Endothelial cell of umbilical vein (primary cell): ENCODE measurements at regions not wholly inside any gene's neighbourhood (a gene's known extent, or its start where the extent isn't known, plus 50 kb on each side); places are given as distances from the start of the nearest gene placed in this dataset.

Source experiments
- BruUV-seq: library from RNA; stranded (reverse); fragments of 400-500 nt; replicated peaks from 2 replicates; lab custom pipeline; 2021; lab: Mats Ljungman, UMichigan
- CTCF ChIA-PET: fragments of 300-600, 350-600 bp; sonication (Branson Sonifier 250); formaldehyde crosslinking; loops from one replicate; lab custom pipeline; 2021; ENCODE audit warnings: antibody characterized with exemption, inconsistent platforms; lab: Charles Lee
- POLR2A ChIA-PET: fragments of 300-600, 350-600 bp; sonication (Branson Sonifier 250); formaldehyde crosslinking; loops from one replicate; lab custom pipeline; 2021; ENCODE audit warnings: antibody characterized with exemption, inconsistent platforms; lab: Charles Lee
- DNase-seq: peaks from one replicate; pipeline ENCODE4 v3.0.0-alpha.2; 2011; ENCODE audit warnings: low read depth, low spot score
- FAIRE-seq: peaks from 2 replicates; lab custom pipeline; 2011; peaks lifted over from hg19 to GRCh38; lab: Jason Lieb, UNC
- H2AFZ ChIP-seq: 2 replicates; pipeline ENCODE4 v1.6.0; 2012; ENCODE audit warnings: low read depth, low read length, control low read depth, inconsistent platforms
- H3K27ac ChIP-seq: 2 replicates; pipeline ENCODE4 v1.5.1; 2011; ENCODE audit warnings: low read depth, mild to moderate bottlenecking, control low read depth, low read length, moderate library complexity; ENCODE audit not compliant: insufficient read depth
- H3K27me3 ChIP-seq, 2 experiments: 2 replicates each; pipeline versions ENCODE4 v1.6.0 to v1.6.1; 2011; ENCODE audit warnings: low read length in 2 of 2, mixed read lengths in 1 of 2; ENCODE audit not compliant: control insufficient read depth in 2 of 2, insufficient read depth in 2 of 2
- H3K36me3 ChIP-seq, 2 experiments: 2 replicates in 1 of 2; 3 replicates in 1 of 2; pipeline ENCODE4 v1.5.1; 2011; ENCODE audit warnings: low read length in 2 of 2, mild to moderate bottlenecking in 1 of 2, moderate library complexity in 1 of 2; ENCODE audit not compliant: control insufficient read depth in 2 of 2, insufficient read depth in 2 of 2; ENCODE audit errors: extremely low read depth in 1 of 2
- H3K4me1 ChIP-seq: 3 replicates; pipeline ENCODE4 v1.5.1; 2011; ENCODE audit warnings: mild to moderate bottlenecking, low read length; ENCODE audit not compliant: control insufficient read depth, insufficient read depth; ENCODE audit errors: extremely low read depth
- H3K4me2 ChIP-seq: 2 replicates; pipeline ENCODE4 v1.6.1; 2011; ENCODE audit warnings: low read length, control low read depth, mixed read lengths; ENCODE audit not compliant: insufficient read depth
- H3K4me3 ChIP-seq, 3 experiments: fragments of 200-600 bp in 1 of 3; sonication (generic), shearing (Covaris generic) in 1 of 3; replicated peaks in 1 of 3; 2 replicates each; pipeline ENCODE4 v1.5.1; 2011 to 2016; ENCODE audit warnings: control low read depth in 3 of 3, low read length in 3 of 3, mild to moderate bottlenecking in 2 of 3, inconsistent platforms in 1 of 3, low read depth in 1 of 3, moderate library complexity in 1 of 3; ENCODE audit not compliant: insufficient read depth in 1 of 3
- H3K79me2 ChIP-seq: 2 replicates; pipeline ENCODE4 v1.6.0; 2012; ENCODE audit warnings: low read length, inconsistent platforms; ENCODE audit not compliant: control insufficient read depth, insufficient read depth
- H3K9ac ChIP-seq: replicated peaks from 2 replicates; pipeline ENCODE3; 2011; ENCODE audit warnings: low read length, control low read depth; ENCODE audit not compliant: insufficient read depth; ENCODE audit errors: extremely low read depth
- H3K9me1 ChIP-seq: replicated peaks from 3 replicates; pipeline ENCODE4 v1.6.0; 2011; ENCODE audit warnings: mild to moderate bottlenecking, low read length; ENCODE audit not compliant: control insufficient read depth, insufficient read depth; ENCODE audit errors: extremely low read depth
- H3K9me3 ChIP-seq: replicated peaks from 2 replicates; pipeline ENCODE4 v1.5.1; 2012; ENCODE audit warnings: low read length, inconsistent platforms; ENCODE audit not compliant: control insufficient read depth, insufficient read depth
- H4K20me1 ChIP-seq: replicated peaks from 2 replicates; pipeline ENCODE3; 2011; ENCODE audit warnings: mild to moderate bottlenecking, low read length; ENCODE audit not compliant: control insufficient read depth, insufficient read depth; ENCODE audit errors: extremely low read depth
- EZH2 ChIP-seq: IDR thresholded peaks from 2 replicates; pipeline ENCODE4 v1.6.1; 2012; ENCODE audit warnings: borderline replicate concordance, low read depth, mild to moderate bottlenecking, moderate library complexity, low read length, inconsistent platforms; ENCODE audit not compliant: severe bottlenecking
- FOS ChIP-seq: IDR thresholded peaks from 2 replicates; pipeline ENCODE4 v1.6.1; 2011; ENCODE audit warnings: mild to moderate bottlenecking, low read length, moderate library complexity, borderline replicate concordance; ENCODE audit not compliant: insufficient read depth
- GATA2 ChIP-seq: IDR thresholded peaks from 2 replicates; pipeline ENCODE4 v1.7.0; 2011; ENCODE audit warnings: low read depth, mild to moderate bottlenecking, moderate library complexity, mixed read lengths, low read length; ENCODE audit not compliant: insufficient read length, insufficient read depth
- JUN ChIP-seq: IDR thresholded peaks from 2 replicates; pipeline ENCODE4 v1.6.1; 2011; ENCODE audit warnings: borderline replicate concordance, low read depth; ENCODE audit not compliant: insufficient read length, insufficient read depth
- MAX ChIP-seq: IDR thresholded peaks from 2 replicates; pipeline ENCODE4 v1.6.1; 2011; ENCODE audit not compliant: insufficient read depth, insufficient read length
- MYC ChIP-seq: IDR thresholded peaks from one replicate; pipeline ENCODE4 v1.6.1; 2011; ENCODE audit warnings: mild to moderate bottlenecking, low read depth, low read length
- POLR2A ChIP-seq: IDR thresholded peaks from 2 replicates; pipeline ENCODE4 v1.6.1; 2012; ENCODE audit warnings: low read depth, mild to moderate bottlenecking, control low read depth, low read length
- POLR2AphosphoS5 ChIP-seq: IDR thresholded peaks from 2 replicates; pipeline ENCODE4 v1.6.1; 2012; ENCODE audit warnings: low read depth, mild to moderate bottlenecking, control low read depth, low read length, moderate library complexity; ENCODE audit not compliant: insufficient read depth
- dilution Hi-C: fragments of 300-500 bp; cut with MboI; formaldehyde crosslinking; loops from one replicate; pipeline ENCODE4 v1.15.0; 2019; ENCODE audit warnings: low sequenced_read_pairs; ENCODE audit not compliant: extremely low pct_ligation_motif_present
- intact Hi-C: fragments of 100-400 bp; cut with micrococcal nuclease; formaldehyde crosslinking; loops from one replicate; pipeline ENCODE4 v1.10.0; 2022
- TF ChIP-seq, protein P1 (sequence below), 2 donors: IDR thresholded peaks; 1 replicate in 1 of 2; 2 replicates in 1 of 2; pipeline ENCODE4 v1.5.1; 2011; ENCODE audit warnings: low read length in 2 of 2, mild to moderate bottlenecking in 2 of 2, moderate library complexity in 2 of 2, control low read depth in 1 of 2, inconsistent platforms in 1 of 2, low read depth in 1 of 2; ENCODE audit not compliant: insufficient read depth in 1 of 2; ENCODE audit errors: extremely low read depth in 1 of 2

DNA sequence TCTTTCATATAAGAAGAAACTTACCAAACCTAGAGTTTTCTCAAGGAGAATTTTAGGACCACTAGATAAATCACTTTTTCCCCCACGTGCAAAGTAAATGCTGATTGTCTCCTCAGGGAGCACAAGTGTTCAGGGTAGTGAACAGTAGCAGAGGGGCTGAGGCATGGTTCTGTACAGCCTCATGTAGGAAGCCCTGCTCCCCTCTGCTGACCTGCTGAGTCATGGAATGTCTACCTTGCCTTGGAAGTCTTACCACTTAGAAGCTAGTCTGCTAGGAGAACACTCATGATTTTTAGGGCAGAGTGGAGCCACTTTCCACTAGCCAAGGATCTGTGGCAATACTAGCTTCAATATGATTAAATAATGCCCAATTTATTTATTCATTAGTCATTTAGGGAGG lies 2120.6 kb upstream of the RAG2 start:
- Histone ChIP-seq H3K36me3 (no peaks in the 10 kb centered on the region), H3K4me2 (no peak overlapping the region), H3K4me1 (no peaks in the 10 kb centered on the region), H3K9me1 (no peaks in the 10 kb centered on the region), H3K27ac (no peak overlapping the region), H3K79me2 (no peaks in the 10 kb centered on the region), H3K9ac (no peak overlapping the region), H4K20me1 (no peaks in the 10 kb centered on the region), H3K4me3 (no peak overlapping the region), H2AFZ (no peak overlapping the region), H3K27me3 (no peaks in the 10 kb centered on the region), H3K9me3 (peaks cover 4% of the 10 kb centered on the region)
- dilution Hi-C loops = no loop called here
- no peak for TF ChIP-seq GATA2
- TF ChIP-seq POLR2AphosphoS5 = no peak
- TF ChIP-seq MYC = no peak
- no peak for TF ChIP-seq EZH2
- no peak for TF ChIP-seq FOS
- TF ChIP-seq, protein P1, sequence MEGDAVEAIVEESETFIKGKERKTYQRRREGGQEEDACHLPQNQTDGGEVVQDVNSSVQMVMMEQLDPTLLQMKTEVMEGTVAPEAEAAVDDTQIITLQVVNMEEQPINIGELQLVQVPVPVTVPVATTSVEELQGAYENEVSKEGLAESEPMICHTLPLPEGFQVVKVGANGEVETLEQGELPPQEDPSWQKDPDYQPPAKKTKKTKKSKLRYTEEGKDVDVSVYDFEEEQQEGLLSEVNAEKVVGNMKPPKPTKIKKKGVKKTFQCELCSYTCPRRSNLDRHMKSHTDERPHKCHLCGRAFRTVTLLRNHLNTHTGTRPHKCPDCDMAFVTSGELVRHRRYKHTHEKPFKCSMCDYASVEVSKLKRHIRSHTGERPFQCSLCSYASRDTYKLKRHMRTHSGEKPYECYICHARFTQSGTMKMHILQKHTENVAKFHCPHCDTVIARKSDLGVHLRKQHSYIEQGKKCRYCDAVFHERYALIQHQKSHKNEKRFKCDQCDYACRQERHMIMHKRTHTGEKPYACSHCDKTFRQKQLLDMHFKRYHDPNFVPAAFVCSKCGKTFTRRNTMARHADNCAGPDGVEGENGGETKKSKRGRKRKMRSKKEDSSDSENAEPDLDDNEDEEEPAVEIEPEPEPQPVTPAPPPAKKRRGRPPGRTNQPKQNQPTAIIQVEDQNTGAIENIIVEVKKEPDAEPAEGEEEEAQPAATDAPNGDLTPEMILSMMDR (IDR thresholded peaks at IDR 0.05; ENCODE audit: extremely low read depth in 1 of 2, insufficient read depth in 1 of 2, low read depth in 1 of 2, low read length in 2 of 2) = no peak
- intact Hi-C loops = no loop called here
- no peak for DNase-seq
- FAIRE-seq = no peak
- ChIA-PET POLR2A (no interaction called here), CTCF (no interaction called here)
- BruUV-seq = no TSS peak

- POLR2A ChIA-PET = no interaction called here
- no peak for FAIRE-seq
- CTCF ChIA-PET = no interaction called here
These were observed 2120.0 kb upstream of the RAG2 start for GRCh38 chr11:38718049-38718448.

More at GRCh38 chr11:38718049-38718448, 2120.0 kb upstream of the RAG2 start:
- H3K9me3 ChIP-seq = peaks cover 4% of the 10 kb centered on the region
- H3K9me1 ChIP-seq = no peaks in the 10 kb centered on the region
- BruUV-seq = no TSS peak
- no peak overlapping the region for H3K9ac ChIP-seq
- H3K79me2 ChIP-seq = no peaks in the 10 kb centered on the region
- no peaks in the 10 kb centered on the region for H3K27me3 ChIP-seq
- no peak for DNase-seq
- no peak overlapping the region for H3K4me2 ChIP-seq
- dilution Hi-C loops (no loop called here), intact Hi-C loops (no loop called here)
- H2AFZ ChIP-seq = no peak overlapping the region
- TF ChIP-seq EZH2 = no peak
- TF ChIP-seq, protein P1 (IDR thresholded peaks at IDR 0.05; ENCODE audit: extremely low read depth in 1 of 2, insufficient read depth in 1 of 2, low read depth in 1 of 2, low read length in 2 of 2) = no peak
- no peak for TF ChIP-seq MAX
- no peak for TF ChIP-seq MYC
- no peak for TF ChIP-seq GATA2
- TF ChIP-seq JUN = no peak
- no peak for TF ChIP-seq POLR2A
- TF ChIP-seq POLR2AphosphoS5 = no peak
- TF ChIP-seq FOS = no peak
- H3K27ac ChIP-seq = no peak overlapping the region
- no peaks in the 10 kb centered on the region for H3K36me3 ChIP-seq
- no peaks in the 10 kb centered on the region for H4K20me1 ChIP-seq
- H3K4me1 ChIP-seq = no peaks in the 10 kb centered on the region
- H3K4me3 ChIP-seq = no peak overlapping the region
